Neural progenitor cell (in vitro differentiated cells): ENCODE measurements at regions not wholly inside any gene's neighbourhood (a gene's known extent, or its start where the extent isn't known, plus 50 kb on each side); places are given as distances from the start of the nearest gene placed in this dataset.

Experiments used
- EZH2 ChIP-seq: fragments of 200-600 bp; sonication (generic); IDR thresholded peaks from 2 replicates; pipeline ENCODE4 v1.6.1; 2017; ENCODE audit warnings: antibody characterized with exemption, mild to moderate bottlenecking, moderate library complexity
- EZH2phosphoT487 ChIP-seq: fragments of 200-600 bp; sonication (generic); IDR thresholded peaks from 2 replicates; pipeline ENCODE4 v1.6.1; 2017; ENCODE audit warnings: antibody characterized with exemption
- TF ChIP-seq, protein P1 (sequence below): fragments of 200-600 bp; sonication (generic); IDR thresholded peaks from 2 replicates; pipeline ENCODE4 v1.5.1; 2017; ENCODE audit warnings: antibody characterized with exemption, mild to moderate bottlenecking

- TF ChIP-seq, protein P1, sequence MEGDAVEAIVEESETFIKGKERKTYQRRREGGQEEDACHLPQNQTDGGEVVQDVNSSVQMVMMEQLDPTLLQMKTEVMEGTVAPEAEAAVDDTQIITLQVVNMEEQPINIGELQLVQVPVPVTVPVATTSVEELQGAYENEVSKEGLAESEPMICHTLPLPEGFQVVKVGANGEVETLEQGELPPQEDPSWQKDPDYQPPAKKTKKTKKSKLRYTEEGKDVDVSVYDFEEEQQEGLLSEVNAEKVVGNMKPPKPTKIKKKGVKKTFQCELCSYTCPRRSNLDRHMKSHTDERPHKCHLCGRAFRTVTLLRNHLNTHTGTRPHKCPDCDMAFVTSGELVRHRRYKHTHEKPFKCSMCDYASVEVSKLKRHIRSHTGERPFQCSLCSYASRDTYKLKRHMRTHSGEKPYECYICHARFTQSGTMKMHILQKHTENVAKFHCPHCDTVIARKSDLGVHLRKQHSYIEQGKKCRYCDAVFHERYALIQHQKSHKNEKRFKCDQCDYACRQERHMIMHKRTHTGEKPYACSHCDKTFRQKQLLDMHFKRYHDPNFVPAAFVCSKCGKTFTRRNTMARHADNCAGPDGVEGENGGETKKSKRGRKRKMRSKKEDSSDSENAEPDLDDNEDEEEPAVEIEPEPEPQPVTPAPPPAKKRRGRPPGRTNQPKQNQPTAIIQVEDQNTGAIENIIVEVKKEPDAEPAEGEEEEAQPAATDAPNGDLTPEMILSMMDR, result no peak
- no peak for TF ChIP-seq EZH2phosphoT487
- TF ChIP-seq EZH2, result no peak
These were observed 142.9 kb downstream of the DIRAS2 start for GRCh38 chr9:90499761-90500160.
